ENCODE measurements at regions not wholly inside any gene's neighbourhood (a gene's known extent, or its start where the extent isn't known, plus 50 kb on each side); places are given as distances from the start of the nearest gene placed in this dataset.

- DNase-seq (no peak), ATAC-seq (ENCODE audit: insufficient read depth, low read depth) (no peak)
- no peak overlapping the region for H3K27ac ChIP-seq (ENCODE audit: low read length)
- TF ChIP-seq EZH2 (IDR thresholded peaks at IDR 0.05; ENCODE audit: borderline replicate concordance, low read depth, low read length, severe bottlenecking) (no peak), CTCF (IDR thresholded peaks at IDR 0.05; ENCODE audit: borderline replicate concordance, extremely low read depth, low read length, poor library complexity, severe bottlenecking) (no peak)
- H3K4me1 ChIP-seq (ENCODE audit: insufficient read depth, low read length) = peaks cover 34% of the 10 kb centered on the region
- H3K9ac ChIP-seq (ENCODE audit: low read depth, low read length) = no peak overlapping the region
- H3K4me2 ChIP-seq (ENCODE audit: insufficient read depth, low read length) = no peak overlapping the region
- no peak overlapping the region for H2AFZ ChIP-seq (ENCODE audit: low read depth, low read length)
- no peaks in the 10 kb centered on the region for H3K36me3 ChIP-seq (ENCODE audit: insufficient read depth, low read length)
- H3K4me3 ChIP-seq (ENCODE audit: low read depth in 1 of 2, low read length in 2 of 2) = no peak overlapping the region
- no peaks in the 10 kb centered on the region for H3K9me3 ChIP-seq (ENCODE audit: insufficient read depth, low read length, severe bottlenecking)
- no peaks in the 10 kb centered on the region for H4K20me1 ChIP-seq (ENCODE audit: insufficient read depth, low read length)
- H3K79me2 ChIP-seq (ENCODE audit: insufficient read depth, low read length) = peaks cover 26% of the 10 kb centered on the region
- H3K27me3 ChIP-seq (ENCODE audit: insufficient read depth, low read length, poor library complexity) = peaks cover 14% of the 10 kb centered on the region
These were observed 70.4 kb downstream of the SOX4 start for GRCh38 chr6:21663966-21664313.

GRCh38 chr6:21664314-21665109 is 71.0 kb downstream of the SOX4 start:
- no peaks in the 10 kb centered on the region for H4K20me1 ChIP-seq (ENCODE audit: insufficient read depth, low read length)
- H3K27ac ChIP-seq (ENCODE audit: low read length) = no peak overlapping the region
- H3K4me2 ChIP-seq (ENCODE audit: insufficient read depth, low read length) = peak overlapping the region; percentile 90
- DNase-seq = no peak
- no peak for TF ChIP-seq EZH2 (IDR thresholded peaks at IDR 0.05; ENCODE audit: borderline replicate concordance, low read depth, low read length, severe bottlenecking)
- no peak for TF ChIP-seq CTCF (IDR thresholded peaks at IDR 0.05; ENCODE audit: borderline replicate concordance, extremely low read depth, low read length, poor library complexity, severe bottlenecking)
- no peak for ATAC-seq (ENCODE audit: insufficient read depth, low read depth)
- H3K9ac ChIP-seq (ENCODE audit: low read depth, low read length) = no peak overlapping the region
- H3K4me1 ChIP-seq (ENCODE audit: insufficient read depth, low read length) = peaks cover 40% of the 10 kb centered on the region
- H3K36me3 ChIP-seq (ENCODE audit: insufficient read depth, low read length) = no peaks in the 10 kb centered on the region
- peaks cover 32% of the 10 kb centered on the region for H3K79me2 ChIP-seq (ENCODE audit: insufficient read depth, low read length)
- peaks cover 14% of the 10 kb centered on the region for H3K27me3 ChIP-seq (ENCODE audit: insufficient read depth, low read length, poor library complexity)
- H2AFZ ChIP-seq (ENCODE audit: low read depth, low read length) = no peak overlapping the region
- no peaks in the 10 kb centered on the region for H3K9me3 ChIP-seq (ENCODE audit: insufficient read depth, low read length, severe bottlenecking)
- peak overlapping the region in 1 of 2 experiments; percentile 82; a peak in 1 of 4 replicates for H3K4me3 ChIP-seq (ENCODE audit: low read depth in 1 of 2, low read length in 2 of 2)

GRCh38 chr6:21665110-21665391 is 71.5 kb downstream of the SOX4 start:
- Histone ChIP-seq H3K9ac (ENCODE audit: low read depth, low read length) (no peak overlapping the region; the same call in 1 of the 2 replicates), H3K27ac (ENCODE audit: low read length) (no peak overlapping the region), H3K4me2 (ENCODE audit: insufficient read depth, low read length) (peak overlapping the region; percentile 90), H3K36me3 (ENCODE audit: insufficient read depth, low read length) (peaks cover 1% of the 10 kb centered on the region; the same call in 1 of the 2 replicates), H3K27me3 (ENCODE audit: insufficient read depth, low read length, poor library complexity) (peaks cover 14% of the 10 kb centered on the region), H4K20me1 (ENCODE audit: insufficient read depth, low read length) (no peaks in the 10 kb centered on the region), H3K9me3 (ENCODE audit: insufficient read depth, low read length, severe bottlenecking) (no peaks in the 10 kb centered on the region), H3K4me1 (ENCODE audit: insufficient read depth, low read length) (peaks cover 45% of the 10 kb centered on the region), H3K79me2 (ENCODE audit: insufficient read depth, low read length) (peaks cover 38% of the 10 kb centered on the region), H2AFZ (ENCODE audit: low read depth, low read length) (no peak overlapping the region), H3K4me3 (ENCODE audit: low read depth in 1 of 2, low read length in 2 of 2) (peak overlapping the region in 1 of 2 experiments; percentile 82; a peak in 2 of 4 replicates)
- TF ChIP-seq EZH2 (IDR thresholded peaks at IDR 0.05; ENCODE audit: borderline replicate concordance, low read depth, low read length, severe bottlenecking) = no peak
- no peak for TF ChIP-seq CTCF (IDR thresholded peaks at IDR 0.05; ENCODE audit: borderline replicate concordance, extremely low read depth, low read length, poor library complexity, severe bottlenecking)
- ATAC-seq (ENCODE audit: insufficient read depth, low read depth) (no peak), DNase-seq (no peak)
